ENCODE measurements at regions not wholly inside any gene's neighbourhood (a gene's known extent, or its start where the extent isn't known, plus 50 kb on each side); places are given as distances from the start of the nearest gene placed in this dataset.

DNA sequence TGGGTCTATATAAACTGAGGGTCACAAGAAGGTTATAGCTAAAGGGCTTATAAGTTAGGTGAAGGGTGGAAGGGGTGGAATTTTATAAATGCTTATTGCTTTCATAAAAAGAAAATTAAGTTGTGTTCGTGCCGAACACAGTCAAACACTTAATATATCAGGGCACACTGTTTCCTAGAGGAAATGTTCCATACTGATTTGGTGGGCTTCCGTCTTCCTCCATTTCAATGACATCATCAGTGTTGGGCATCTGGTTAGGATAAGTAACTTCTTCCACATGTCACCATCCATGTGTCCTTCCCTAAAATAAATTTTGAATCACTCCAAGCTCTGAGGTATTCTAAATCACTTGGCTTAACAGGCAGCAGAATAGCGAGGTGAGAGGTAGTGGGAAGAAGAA lies 466.4 kb downstream of the MED13L start:
- TF ChIP-seq, protein P1, sequence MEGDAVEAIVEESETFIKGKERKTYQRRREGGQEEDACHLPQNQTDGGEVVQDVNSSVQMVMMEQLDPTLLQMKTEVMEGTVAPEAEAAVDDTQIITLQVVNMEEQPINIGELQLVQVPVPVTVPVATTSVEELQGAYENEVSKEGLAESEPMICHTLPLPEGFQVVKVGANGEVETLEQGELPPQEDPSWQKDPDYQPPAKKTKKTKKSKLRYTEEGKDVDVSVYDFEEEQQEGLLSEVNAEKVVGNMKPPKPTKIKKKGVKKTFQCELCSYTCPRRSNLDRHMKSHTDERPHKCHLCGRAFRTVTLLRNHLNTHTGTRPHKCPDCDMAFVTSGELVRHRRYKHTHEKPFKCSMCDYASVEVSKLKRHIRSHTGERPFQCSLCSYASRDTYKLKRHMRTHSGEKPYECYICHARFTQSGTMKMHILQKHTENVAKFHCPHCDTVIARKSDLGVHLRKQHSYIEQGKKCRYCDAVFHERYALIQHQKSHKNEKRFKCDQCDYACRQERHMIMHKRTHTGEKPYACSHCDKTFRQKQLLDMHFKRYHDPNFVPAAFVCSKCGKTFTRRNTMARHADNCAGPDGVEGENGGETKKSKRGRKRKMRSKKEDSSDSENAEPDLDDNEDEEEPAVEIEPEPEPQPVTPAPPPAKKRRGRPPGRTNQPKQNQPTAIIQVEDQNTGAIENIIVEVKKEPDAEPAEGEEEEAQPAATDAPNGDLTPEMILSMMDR (IDR thresholded peaks at IDR 0.05; ENCODE audit: unreplicated experiment in 3 of 3) = no peak

DNA sequence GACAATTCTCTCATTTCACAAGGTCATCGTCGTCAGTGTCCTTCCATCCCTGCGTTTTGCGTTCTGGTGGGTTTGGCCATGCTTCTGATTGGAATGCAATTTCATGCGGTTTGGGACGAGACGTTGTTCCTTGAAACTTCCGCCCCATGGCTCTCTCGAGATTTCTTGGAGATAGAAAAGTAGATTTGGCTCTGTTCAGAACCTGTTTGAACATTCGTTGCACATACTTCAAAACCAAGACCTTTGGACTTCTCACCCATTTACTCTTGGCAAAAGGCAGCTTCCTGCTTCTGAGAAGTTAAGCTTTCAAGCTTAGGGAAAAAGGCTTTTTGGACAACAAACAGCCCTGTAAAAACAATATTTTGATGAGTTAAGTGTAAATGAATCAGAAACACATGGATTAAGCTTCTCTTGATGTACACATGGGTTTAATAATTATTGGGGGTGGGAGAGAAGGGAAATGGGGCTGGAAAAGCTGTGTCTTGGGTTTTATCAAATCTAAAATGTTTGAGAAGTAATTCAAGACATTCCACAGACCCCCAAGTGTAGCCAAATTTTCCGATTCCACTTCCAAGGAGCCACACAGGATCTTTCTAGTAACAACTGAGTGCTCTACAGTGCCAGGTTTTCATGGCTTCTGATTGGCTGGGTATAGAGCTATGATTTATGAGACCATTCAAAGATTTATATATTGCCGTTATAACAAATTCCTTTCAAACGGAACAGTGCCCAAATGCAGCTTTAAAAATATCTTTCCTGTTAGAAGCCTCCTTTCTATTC lies 467.2 kb downstream of the MED13L start:
- Mint-ChIP-seq H3K27me3 (ENCODE audit: low read depth) (peaks cover 11% of the 10 kb centered on the region), H3K36me3 (ENCODE audit: low read depth) (no peaks in the 10 kb centered on the region), H3K27ac (peak overlapping the region in 2 of 3 experiments; percentile 52 to 72), H3K9me3 (peaks cover 10% of the 10 kb centered on the region), H3K4me3 (no peak overlapping the region), H3K4me1 (peaks cover 16% of the 10 kb centered on the region)
- TF ChIP-seq, protein P1 (IDR thresholded peaks at IDR 0.05; ENCODE audit: unreplicated experiment in 3 of 3) = no peak

More for the DNA sequence above, 466.4 kb downstream of the MED13L start:
- H3K27me3 Mint-ChIP-seq (ENCODE audit: low read depth) = peaks cover 11% of the 10 kb centered on the region
- peaks cover 16% of the 10 kb centered on the region for H3K4me1 Mint-ChIP-seq
- H3K27ac Mint-ChIP-seq = peak overlapping the region in 2 of 3 experiments; percentile 52 to 72
- peaks cover 10% of the 10 kb centered on the region for H3K9me3 Mint-ChIP-seq
- no peak overlapping the region for H3K4me3 Mint-ChIP-seq
- H3K36me3 Mint-ChIP-seq (ENCODE audit: low read depth) = no peaks in the 10 kb centered on the region

DNA sequence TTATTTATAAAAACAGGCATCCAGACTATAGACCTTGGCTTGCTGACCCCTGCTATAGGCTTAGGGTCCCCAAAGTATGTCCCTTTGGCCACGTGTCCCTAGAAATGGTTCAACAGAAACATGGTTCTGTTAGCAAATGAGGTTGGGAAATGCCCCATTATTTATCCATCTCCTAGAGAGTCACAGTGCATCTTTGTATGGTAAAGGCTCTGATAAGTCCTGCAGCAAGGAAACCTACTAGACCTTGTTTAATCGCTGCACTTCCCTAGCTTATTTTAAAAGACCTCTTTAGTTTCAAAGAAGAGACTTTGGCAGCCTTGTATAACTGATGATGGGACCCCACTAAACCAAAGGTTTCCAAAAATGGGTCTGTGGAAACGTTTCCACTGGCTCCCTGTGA lies 471.5 kb downstream of the MED13L start:
- TF ChIP-seq, protein P1 (IDR thresholded peaks at IDR 0.05; ENCODE audit: unreplicated experiment in 3 of 3) = no peak
- H3K4me1 Mint-ChIP-seq = peaks cover 20% of the 10 kb centered on the region
- H3K36me3 Mint-ChIP-seq (ENCODE audit: low read depth) = no peaks in the 10 kb centered on the region
- H3K27me3 Mint-ChIP-seq (ENCODE audit: low read depth) = peaks cover 8% of the 10 kb centered on the region
- no peak overlapping the region for H3K4me3 Mint-ChIP-seq
- no peak overlapping the region for H3K27ac Mint-ChIP-seq
- H3K9me3 Mint-ChIP-seq = no peaks in the 10 kb centered on the region

DNA sequence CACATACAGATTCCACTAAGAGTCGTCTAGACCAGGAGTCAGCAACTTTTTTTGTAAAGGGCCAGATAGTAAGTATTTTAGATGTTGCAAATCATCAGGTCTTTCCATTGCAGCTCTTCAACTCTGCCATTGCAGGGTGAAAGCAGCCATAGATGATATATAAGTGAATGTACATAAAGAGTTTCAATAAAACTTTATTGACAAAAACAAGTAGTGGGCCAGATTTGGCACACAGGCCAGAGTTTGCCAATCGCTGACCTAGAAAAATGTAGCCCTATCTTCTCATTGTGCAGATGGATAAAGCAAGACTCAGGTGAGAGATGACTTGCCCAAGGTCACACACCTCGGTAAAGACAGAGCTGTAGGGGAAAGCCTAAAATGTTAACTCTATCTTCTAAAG lies 474.7 kb downstream of the MED13L start:
- peaks cover 8% of the 10 kb centered on the region for H3K27me3 Mint-ChIP-seq (ENCODE audit: low read depth)
- peaks cover 8% of the 10 kb centered on the region for H3K4me1 Mint-ChIP-seq
- no peaks in the 10 kb centered on the region for H3K36me3 Mint-ChIP-seq (ENCODE audit: low read depth)

DNA sequence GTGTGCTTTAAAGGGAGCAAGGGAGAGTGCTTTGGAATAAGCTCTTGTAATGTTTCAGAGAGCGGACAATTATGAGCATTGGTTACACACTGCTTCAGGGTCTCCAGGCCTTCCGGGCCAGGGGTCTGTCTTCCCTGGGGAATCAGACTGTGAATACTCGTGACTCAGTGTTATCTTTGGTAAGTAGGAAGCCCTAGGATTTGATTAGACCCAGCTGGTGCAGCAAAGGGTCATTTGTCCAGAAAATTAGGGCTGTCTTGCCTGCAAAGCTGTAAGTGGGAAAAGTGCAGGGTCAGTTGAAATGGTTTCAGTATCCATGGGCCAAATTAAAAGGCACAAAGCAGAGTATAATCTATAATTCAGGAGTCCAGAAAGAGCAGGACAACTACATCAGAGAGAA lies 475.6 kb downstream of the MED13L start:
- TF ChIP-seq, protein P1 (IDR thresholded peaks at IDR 0.05; ENCODE audit: unreplicated experiment in 3 of 3) = no peak
- no peaks in the 10 kb centered on the region for H3K9me3 Mint-ChIP-seq
- H3K27ac Mint-ChIP-seq = peak overlapping the region; percentile 59 to 86 (median 69)

More for the DNA sequence above, 474.7 kb downstream of the MED13L start:
- TF ChIP-seq, protein P1 (IDR thresholded peaks at IDR 0.05; ENCODE audit: unreplicated experiment in 3 of 3) = no peak
- Mint-ChIP-seq H3K27ac (no peak overlapping the region), H3K4me3 (no peak overlapping the region), H3K9me3 (no peaks in the 10 kb centered on the region)

DNA sequence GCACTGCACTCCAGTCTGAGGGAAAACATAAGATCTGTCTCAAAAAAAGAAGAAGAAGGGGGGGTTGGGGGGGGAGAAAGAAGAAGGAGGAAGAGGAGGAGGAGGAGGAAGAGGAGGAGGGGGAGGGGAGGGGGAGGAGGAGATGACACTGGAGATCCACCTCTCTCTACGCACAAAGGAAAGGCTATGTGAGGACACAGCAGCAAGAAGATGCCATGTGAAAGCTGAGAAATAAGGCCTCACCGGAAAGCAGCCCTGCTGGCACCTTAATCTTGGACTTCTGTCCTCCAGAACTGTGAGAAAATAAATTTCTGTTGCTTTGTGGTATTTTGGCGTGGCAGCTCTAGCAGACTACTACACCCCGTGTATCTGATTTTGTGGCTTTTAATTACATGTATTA lies 477.9 kb downstream of the MED13L start:
- no peaks in the 10 kb centered on the region for H3K36me3 Mint-ChIP-seq (ENCODE audit: low read depth)
- H3K4me3 Mint-ChIP-seq = no peak overlapping the region
- H3K9me3 Mint-ChIP-seq = no peaks in the 10 kb centered on the region
- H3K27ac Mint-ChIP-seq = no peak overlapping the region
- TF ChIP-seq, protein P1 (IDR thresholded peaks at IDR 0.05; ENCODE audit: unreplicated experiment in 3 of 3) = no peak
- peaks cover 16% of the 10 kb centered on the region for H3K4me1 Mint-ChIP-seq
- peaks cover 4% of the 10 kb centered on the region for H3K27me3 Mint-ChIP-seq (ENCODE audit: low read depth)

More for the DNA sequence above, 475.6 kb downstream of the MED13L start:
- H3K36me3 Mint-ChIP-seq (ENCODE audit: low read depth) = no peaks in the 10 kb centered on the region
- H3K4me1 Mint-ChIP-seq = peaks cover 11% of the 10 kb centered on the region
- peaks cover 6% of the 10 kb centered on the region for H3K27me3 Mint-ChIP-seq (ENCODE audit: low read depth)
- H3K4me3 Mint-ChIP-seq = no peak overlapping the region
